Sigmoid colon (tissue), 4 donors: ENCODE measurements at regions not wholly inside any gene's neighbourhood (a gene's known extent, or its start where the extent isn't known, plus 50 kb on each side); places are given as distances from the start of the nearest gene placed in this dataset.

Experiments used
- CTCF ChIP-seq, 4 experiments: fragments of 450-650 bp in 3 of 4; fragments of 200-600 bp in 1 of 4; IDR thresholded peaks; one replicate each; pipeline ENCODE4 v1.5.1; 2016 to 2019; ENCODE audit warnings: antibody characterized with exemption in 4 of 4, mild to moderate bottlenecking in 3 of 4, moderate library complexity in 2 of 4
- POLR2A ChIP-seq, 2 donors: fragments of 450-650 bp; IDR thresholded peaks; one replicate each; pipeline ENCODE4 v1.6.1; 2016; ENCODE audit warnings: antibody characterized with exemption in 2 of 2, mild to moderate bottlenecking in 2 of 2, moderate library complexity in 2 of 2
- POLR2AphosphoS5 ChIP-seq, 4 donors: sonication (generic); formaldehyde crosslinking; IDR thresholded peaks; one replicate each; pipeline ENCODE4 v1.6.1; 2017; ENCODE audit warnings: antibody characterized with exemption in 4 of 4

- TF ChIP-seq CTCF (IDR thresholded peaks at IDR 0.05) (no peak), POLR2A (IDR thresholded peaks at IDR 0.05) (no peak), POLR2AphosphoS5 (IDR thresholded peaks at IDR 0.05) (no peak)
Measured at GRCh38 chr15:62931650-62932049, 110.9 kb upstream of the TPM1 start.
